HG03469 (cell line): ENCODE measurements at regions not wholly inside any gene's neighbourhood (a gene's known extent, or its start where the extent isn't known, plus 50 kb on each side); places are given as distances from the start of the nearest gene placed in this dataset.

Experiments used
- ATAC-seq: cut with Tn5 transposase; IDR thresholded peaks from one replicate; pipeline ENCODE4 v1.9.1; 2021; ENCODE audit warnings: mild to moderate bottlenecking, moderate library complexity, moderate number of reproducible peaks; ENCODE audit not compliant: unreplicated experiment

DNA sequence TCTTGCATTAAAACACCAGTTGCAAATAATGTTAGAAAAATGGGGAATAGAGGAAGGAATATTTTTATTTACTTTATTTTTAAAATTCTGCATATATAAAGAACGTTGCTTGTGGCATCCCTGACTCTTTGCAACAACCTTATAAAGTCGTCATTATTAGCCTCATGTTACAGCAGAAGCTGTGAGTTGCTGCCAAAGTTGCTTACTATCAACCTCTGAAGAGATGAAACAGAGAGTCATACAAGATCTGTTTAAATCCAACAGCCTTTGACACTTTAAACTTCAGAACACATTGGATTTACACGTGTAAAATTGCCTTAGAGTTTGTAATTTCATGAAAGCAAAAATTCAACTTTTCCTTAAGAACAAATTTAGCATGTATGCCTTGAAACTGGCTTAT lies 221.9 kb downstream of the MRPL39 start:
- ATAC-seq, result no peak

DNA sequence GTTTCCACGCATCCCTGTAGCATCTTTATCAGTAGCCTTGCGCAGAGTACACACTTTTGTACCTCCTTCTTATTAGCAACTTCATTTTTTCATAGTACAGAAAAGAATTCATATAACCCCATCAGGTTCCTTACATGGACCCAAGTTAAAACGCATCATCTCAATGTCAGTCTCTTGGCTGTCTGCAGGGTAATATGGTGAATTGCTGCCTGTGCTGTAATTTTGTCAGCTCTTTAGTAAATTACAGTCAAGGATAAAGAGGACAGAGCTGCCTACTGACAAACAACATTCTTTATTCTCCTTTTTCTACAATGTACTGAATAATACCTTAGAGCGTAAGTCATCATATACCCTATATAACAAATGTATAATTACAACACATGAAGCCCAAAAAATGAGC lies 222.5 kb downstream of the MRPL39 start:
- ATAC-seq, result no peak

DNA sequence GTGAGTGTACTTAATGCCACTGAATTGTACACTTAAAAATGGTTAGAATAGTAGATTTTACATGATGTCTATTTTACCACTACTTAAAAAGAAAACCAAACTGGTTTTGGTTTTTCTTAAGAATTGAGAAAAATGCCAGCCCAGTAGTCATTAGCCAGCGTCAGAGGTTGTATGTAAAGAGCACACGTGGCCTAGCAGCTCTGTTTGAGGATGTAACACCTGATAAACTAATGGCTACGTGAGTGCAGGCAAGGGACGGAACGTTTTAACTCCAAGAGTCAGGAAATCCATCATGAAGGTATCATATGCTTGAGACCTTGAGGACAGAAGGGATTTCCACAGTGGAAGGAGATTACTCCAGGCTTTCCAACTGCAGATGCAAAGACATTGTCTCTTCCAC lies 223.7 kb downstream of the MRPL39 start:
- ATAC-seq, result no peak

DNA sequence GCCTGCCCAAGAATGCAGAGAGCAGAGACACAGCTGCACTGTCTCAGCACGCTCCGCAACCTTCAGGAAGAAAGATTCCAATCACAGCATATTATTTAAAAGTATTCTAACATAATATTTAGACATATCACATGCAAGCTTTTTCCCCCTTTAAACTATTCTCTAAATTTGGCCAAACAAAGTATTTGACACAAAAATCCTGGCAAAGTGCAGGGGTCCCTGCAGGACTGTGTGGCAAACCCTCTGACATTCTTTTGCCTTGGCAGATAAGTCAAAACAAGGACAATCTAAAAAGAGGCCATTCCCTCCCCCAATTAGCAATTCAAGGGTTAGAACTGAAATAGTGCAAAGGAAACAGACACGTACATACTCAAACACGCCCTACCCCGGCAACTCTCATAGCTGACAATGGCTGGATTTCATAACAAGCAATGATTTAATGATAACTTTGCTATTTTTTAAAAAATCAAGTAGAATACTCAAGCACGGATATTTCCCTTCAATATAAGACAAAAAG lies 225.3 kb downstream of the MRPL39 start:
- no peak for ATAC-seq

DNA sequence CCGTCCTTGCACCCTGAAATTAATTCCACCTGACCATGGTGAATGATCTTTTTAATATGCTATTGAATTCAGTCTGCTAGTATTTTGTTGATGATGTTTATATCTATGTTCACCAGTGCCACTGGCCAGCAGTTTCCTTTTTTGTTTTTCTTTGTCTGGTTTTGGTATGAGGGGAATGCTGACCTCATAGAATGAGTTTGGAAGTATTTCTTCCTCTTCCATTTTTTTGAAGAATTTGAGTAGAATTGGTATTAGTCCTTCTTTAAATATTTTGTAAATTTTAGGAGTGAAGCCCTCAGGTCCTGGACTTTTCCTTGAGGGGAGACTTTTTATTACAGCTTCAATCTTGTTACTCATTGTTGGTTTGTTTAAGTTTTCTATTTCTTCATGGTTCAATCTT lies 231.6 kb downstream of the MRPL39 start:
- no peak for ATAC-seq

DNA sequence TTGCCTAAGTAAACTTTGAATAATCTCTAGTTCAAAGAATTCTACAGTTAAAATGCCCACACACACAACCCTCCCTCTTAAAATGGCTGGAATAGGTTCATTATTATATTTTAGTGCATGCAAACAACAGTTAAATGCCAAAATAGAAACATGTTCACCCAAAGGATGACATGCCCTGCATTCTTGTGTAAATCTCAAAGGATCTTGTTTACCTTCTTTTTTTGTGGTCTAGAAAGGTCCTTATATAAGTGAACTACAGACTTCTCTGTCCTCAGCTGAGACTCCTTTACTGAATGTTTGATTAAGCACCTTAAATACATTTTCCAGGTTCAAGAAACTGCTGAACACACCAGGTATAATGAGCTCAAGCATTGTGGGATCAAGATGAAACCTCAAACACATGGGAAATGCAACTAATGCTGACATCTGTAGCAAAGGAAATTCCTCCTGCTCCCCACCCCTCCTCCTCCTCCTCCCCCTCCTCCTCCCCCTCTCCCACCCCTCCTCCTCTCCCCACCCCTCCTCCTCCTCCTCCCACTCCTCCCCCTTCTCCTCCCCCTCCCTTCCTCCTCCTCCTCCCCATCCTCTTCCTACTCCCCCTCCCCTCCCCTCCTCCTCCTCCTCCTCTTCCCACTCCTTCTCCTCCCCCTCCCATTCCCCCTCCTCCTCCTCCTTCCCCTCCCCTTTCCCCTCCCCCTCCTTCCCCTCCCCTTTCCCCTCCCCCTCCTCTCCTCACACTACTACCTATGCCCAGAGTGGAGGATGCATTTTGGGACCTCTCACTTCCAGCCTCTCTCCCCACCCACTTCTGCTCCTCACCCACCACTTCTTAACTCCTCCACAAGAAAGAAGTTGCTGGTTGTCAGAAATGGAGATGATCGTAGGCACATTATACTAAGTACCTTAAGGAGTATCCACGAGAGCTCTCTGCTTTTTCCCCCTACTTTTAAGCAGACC lies 233.9 kb downstream of the MRPL39 start:
- ATAC-seq, result no peak

DNA sequence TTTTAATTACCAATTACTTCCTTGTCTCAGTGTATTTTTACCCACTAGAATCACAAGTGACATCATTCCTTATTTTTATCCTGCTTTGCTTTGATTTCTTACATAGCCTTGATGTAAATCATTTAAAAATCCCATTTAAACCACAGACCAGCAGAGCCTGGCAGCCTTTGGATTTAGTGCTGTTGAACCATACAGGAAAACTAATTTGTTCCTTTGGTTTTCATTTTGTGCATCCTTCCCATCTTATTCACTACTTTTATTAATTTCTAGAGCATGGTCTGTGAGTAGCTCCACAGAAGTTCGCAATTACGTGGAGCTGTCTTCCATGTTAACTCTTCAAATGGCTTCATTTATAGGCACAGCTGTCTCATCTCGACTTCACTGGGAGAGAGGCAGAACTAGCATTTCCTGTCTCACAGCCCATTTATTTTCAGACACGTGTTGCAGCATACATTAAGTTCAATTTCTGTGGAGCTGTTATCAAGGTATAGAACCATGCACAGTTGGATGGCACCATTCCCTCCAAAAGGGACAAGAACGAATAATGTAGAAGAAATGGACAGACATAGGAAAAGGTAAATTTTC lies 235.3 kb downstream of the MRPL39 start:
- ATAC-seq, result no peak

DNA sequence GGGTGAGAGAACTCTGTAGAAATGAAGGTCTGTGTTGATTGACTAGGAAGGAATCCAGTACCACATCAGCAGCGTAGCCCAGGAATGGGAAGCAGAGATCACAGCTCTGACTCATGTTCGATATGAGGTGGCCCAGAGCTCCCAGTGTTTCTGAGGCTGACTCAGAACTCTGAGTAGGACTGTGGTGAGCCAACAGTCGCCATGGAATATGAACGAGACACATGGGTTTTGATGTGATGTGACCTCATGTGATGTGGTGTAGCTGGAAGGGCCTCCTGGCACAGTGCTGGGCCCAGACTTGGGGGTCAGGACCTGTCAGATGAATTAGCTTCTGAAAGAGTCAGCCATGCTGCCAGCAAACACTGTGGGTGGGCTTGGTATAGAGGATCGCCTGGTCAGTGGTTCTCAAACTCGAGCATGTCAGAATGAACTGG lies 237.0 kb downstream of the MRPL39 start:
- no peak for ATAC-seq

DNA sequence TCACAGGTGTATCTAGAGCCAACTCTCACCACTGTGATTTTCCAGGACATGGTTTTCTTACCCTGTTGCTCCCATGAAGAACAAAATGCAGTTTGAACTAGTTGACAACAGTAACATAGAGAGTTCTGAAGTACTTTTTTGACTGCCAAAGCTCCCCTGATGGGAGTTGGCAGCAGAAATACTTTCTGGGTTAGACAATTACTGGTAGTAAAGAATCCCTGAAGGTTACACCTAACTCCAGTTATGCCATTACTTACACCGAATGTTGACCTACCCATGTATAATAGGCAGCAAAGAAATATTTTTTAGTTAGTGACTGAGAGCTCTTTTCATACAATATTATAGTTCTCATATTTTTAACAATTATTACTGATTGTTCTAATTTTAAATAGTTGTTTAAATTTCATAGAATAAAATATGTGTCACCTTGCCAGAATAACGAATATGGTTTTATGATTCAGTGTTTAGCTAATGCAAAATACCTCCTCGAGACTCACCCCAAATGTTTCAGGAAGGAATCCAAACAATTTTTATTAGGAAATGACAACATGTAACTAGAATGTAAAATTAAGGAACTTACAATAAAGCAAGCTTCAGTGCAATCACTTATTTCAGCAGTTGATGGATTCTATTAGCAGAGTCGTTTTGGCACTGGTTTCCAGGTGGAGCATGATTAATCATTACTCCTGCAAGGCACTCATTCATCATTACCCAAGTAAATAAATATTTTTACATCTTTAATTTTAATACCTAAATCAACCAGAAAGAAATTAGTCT lies 237.6 kb downstream of the MRPL39 start:
- ATAC-seq, result no peak

DNA sequence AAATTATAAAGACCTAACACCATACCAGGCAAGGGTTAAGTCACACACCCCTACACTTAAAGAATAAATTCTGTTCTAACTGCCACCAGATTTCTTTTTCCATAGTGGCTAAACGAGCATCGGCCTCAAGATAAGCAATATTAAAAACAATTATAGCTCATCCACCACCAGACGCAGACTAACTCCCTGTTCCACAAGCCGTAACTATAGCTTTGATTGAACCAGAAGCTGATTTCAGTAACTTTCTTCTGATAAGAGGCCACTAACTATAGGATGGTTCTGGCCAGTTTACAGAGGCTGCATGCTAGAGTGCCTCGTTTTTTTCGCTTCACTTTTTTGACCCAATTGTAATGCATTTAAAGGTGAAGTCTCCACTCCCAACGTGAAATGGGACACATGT lies 238.8 kb downstream of the MRPL39 start:
- ATAC-seq, result no peak

DNA sequence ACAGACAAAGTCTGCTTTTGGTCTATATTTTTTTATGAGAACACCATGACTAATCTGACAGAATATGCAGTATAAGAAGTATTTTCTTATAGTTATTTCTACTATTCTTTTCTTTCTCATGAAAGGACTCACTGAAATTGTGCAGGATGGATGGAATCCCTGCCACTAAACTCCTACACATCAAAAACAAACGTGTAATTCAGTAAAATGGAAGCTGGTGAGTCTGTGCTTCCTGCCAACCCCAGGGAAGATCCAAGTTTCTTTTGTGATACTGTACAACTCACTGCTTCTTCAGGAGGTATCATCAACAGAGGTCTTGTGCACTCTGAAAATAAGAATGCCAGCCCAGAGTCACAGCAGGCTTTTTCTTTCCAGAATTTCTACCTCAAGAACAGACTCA lies 241.2 kb downstream of the MRPL39 start:
- no peak for ATAC-seq

DNA sequence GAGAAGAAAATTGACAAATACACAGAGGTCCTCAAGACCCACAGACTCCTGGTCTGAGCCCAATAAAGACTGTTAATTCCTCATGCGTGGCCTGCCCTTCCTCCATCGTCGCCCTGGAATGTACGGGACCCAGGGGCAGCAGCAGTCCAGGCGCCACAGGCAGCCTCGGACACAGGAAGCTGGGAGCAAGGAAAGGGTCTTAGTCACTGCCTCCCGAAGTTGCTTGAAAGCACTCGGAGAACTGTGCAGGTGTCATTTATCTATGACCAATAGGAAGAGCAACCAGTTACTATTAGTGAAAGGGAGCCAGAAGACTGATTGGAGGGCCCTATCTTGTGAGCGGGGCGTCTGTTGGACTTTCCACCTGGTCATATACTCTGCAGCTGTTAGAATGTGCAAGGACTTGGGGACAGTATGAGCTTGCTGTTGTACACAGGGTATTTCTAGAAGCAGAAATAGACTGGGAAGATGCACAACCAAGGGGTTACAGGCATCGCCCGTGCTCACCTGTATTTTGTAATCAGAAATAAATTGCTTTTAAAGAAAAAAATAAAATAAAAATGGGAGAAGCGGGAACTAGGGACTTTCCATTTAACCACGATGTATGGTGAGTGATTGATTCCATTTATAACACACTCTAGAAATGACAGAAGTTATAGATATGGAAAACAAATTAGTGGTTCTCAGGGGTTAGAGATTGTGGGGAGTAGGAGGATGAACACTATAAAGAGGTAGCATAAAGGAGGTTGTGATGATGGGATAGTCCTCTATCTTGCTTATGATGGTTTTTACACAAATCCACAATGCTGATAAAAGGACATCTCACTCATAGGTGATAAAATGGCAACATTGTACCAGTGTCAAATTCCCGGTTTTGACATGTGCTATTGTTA lies 244.7 kb downstream of the MRPL39 start:
- ATAC-seq, result no peak

DNA sequence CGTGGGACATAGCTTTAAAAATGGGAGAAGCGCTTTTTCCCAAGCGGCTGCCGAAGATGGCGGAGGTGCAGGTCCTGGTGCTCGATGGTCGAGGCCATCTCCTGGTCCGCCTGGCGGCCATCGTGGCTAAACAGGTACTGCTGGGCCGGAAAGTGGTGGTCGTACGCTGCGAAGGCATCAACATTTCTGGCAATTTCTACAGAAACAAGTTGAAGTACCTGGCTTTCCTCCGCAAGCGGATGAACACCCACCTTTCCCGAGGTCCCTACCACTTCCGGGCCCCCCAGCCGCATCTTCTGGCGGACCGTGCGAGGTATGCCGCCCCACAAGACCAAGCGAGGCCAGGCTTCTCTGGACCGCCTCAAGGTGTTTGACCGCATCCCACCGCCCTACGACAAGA lies 245.5 kb downstream of the MRPL39 start:
- no peak for ATAC-seq

DNA sequence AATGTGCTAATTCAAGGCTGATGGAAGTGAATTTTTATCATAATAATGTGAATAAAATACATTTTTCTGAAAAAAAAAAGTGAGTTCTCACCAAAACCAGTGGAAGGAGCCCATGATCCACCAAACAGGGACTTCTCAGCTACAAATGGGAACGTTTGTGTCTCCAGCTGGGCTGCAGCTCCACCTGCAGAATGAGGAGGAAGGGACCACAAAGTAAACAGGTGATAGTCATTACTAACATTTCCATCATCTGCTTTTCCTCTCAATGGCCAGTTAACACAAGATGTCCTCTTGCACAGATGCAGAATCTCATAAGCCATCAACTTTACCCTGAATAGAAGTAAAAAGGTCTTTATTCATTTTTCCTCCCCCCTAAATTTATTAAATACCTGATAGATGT lies 246.2 kb downstream of the MRPL39 start:
- ATAC-seq, result no peak

DNA sequence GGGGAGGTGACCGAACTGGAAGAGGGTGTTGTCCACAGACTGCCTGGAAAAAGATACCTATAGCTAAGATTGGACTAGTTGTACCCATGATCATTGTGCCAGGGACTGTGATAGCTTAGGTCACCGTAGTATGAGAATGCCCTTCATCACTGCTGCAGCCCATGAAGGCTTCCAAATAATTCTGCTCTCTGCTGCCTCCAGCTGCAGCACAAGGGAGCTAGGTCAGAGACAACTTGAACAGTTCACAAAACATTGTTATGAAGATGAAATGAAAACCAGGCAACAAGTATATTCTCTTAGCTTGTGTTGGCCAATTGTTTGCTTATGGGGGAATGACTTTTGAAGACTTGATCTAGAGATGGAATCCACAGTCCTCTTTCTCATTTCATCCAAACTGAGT lies 246.7 kb downstream of the MRPL39 start:
- no peak for ATAC-seq

DNA sequence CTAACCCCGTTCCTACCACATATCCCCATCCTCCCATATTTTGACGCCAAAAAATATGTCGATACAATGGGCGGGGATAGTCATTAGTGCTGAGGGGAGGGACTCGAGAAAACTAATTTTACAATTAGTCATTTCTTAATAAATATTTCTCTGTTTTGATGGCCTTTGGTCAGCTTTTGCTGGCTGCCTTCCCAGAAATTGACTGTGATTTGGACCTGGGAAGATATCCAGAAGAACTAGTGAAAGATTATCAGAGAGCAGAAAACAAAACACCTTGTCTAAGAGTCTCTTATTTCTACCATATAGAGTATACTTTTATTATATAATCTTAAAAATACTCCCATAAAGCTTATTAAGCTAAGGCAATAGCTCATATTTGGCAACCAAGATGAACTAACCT lies 247.6 kb downstream of the MRPL39 start:
- ATAC-seq, result no peak

DNA sequence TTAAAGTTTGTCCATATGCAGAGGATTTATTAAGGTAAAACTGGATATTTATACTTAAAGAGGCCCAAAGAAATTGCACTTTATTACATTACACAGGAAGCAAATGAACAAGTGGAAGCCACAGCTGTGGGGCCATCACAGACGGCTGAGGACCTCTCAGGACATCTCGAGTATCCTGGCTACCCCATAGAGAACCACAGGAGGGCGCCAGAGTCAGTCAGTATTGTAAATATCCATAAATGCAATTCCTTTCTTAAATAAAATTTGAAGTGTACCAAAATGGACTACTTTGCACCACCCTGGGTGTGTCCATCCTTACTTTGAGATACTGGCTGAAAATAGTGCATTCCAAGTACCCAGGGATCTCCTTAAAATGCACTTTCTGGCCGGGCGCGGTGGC lies 257.2 kb downstream of the MRPL39 start:
- ATAC-seq, result no peak

DNA sequence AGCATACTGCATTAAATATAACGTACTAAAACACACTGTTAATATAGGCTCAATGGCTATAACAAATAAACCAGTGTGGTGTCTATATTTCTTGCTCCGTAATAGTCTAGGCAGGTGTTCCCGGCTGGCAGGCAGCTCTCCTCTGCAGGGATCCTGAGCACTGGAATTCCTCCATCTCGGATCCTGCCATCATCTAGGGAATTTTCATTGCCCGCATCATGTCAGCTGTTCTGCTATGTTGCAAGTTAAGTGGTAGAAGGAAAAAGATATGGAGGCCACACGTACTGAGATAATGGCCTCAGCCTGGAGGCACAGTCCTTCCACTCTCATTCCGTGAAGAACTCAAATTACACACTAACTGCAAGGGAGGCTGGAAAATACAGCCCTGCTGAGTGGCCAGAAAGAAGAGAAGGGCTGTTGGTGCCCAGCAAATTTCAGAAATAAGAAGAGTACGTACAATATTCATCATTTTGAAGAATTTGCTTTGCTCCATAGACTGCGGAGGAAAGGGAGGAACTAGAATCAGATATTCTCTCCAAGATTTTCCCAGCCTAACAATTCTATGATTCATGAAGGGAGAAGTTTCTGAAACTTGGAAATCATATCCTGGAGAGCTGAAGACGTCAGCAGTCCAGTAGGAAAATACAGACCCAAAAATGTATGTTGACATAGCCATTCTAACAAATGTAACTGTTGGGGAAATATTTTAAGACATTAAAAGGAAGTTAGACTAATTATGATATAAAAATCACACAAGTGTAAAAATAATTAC lies 263.3 kb downstream of the MRPL39 start:
- no peak for ATAC-seq

DNA sequence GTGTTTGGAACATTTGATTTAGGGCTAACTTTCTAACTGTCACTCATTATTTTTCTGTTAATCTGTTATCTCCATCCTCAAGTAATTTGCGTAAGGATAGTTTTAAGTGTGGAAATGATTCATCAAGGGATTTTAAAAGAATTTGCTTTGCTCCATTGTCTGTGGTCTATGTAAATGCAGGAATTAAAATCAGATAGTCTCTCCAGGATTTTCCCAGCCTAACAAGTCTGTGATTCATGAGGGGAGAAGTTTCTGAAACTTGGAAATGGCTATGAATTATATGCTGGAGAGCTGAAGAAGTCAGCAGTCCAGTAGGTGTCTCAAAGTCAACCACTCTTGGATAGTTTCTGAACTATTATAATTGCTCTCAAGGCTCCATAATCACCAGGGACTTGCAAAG lies 264.5 kb downstream of the MRPL39 start:
- no peak for ATAC-seq

DNA sequence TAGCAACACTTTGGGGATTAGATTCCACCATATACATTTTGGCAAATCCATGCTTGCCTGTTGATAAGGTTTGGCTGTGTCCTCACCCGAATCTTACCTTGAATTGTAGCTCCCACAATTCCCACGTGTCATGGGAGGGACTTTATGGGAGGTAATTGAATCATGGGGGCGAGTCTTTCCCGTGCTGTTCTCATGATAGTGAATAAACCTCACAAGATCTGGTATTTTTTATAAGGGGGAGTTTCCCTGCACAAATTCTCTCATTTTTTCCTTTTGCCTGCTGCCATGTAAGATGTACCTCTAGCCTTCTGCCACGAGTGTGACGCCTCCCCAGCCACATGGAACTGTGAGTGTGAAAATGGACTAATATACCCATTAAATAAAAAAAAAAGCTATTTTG lies 265.3 kb downstream of the MRPL39 start:
- ATAC-seq, result no peak
